Peyer's patch (tissue), 4 donors: ENCODE measurements at regions not wholly inside any gene's neighbourhood (a gene's known extent, or its start where the extent isn't known, plus 50 kb on each side); places are given as distances from the start of the nearest gene placed in this dataset.

Source experiments
- DNase-seq, 3 donors: peaks; one replicate each; pipeline ENCODE4 v3.0.0-alpha.2; 2017 to 2019
- H3K27ac ChIP-seq, 4 donors: fragments of 200-600 bp; sonication (generic); one replicate each; pipeline ENCODE4 v1.5.1; 2016 to 2019
- H3K27me3 ChIP-seq, 2 donors: fragments of 200-600 bp; sonication (generic); one replicate each; pipeline ENCODE4 v1.5.1; 2019
- H3K36me3 ChIP-seq, 3 donors: fragments of 200-600 bp; sonication (generic); one replicate each; pipeline ENCODE4 v1.5.1; 2016 to 2019
- H3K4me1 ChIP-seq, 4 donors: fragments of 200-600 bp; sonication (generic); one replicate each; pipeline ENCODE4 v1.5.1; 2016 to 2019
- H3K4me3 ChIP-seq, 4 donors: fragments of 200-600 bp; sonication (generic); 1 replicate in 3 of 4; 2 replicates in 1 of 4; pipeline ENCODE4 v1.5.1; 2016 to 2019; ENCODE audit warnings: mild to moderate bottlenecking in 1 of 4
- H3K9me3 ChIP-seq, 4 donors: fragments of 200-600 bp; sonication (generic); one replicate each; pipeline ENCODE4 v1.5.1; 2016 to 2019; ENCODE audit warnings: mild to moderate bottlenecking in 1 of 4
- POLR2A ChIP-seq, 2 donors: fragments of 450-650 bp; IDR thresholded peaks; one replicate each; pipeline ENCODE4 v1.5.1; 2017; ENCODE audit warnings: antibody characterized with exemption in 2 of 2, mild to moderate bottlenecking in 2 of 2, moderate library complexity in 2 of 2
- small RNA-seq, 2 donors: library from RNA; depleted of rRNA; stranded (forward); fragments of <200 nt; gene quantifications; one replicate each; pipeline ENCODE3, GENCODE V24; 2016
- TF ChIP-seq, protein P1 (sequence below), 6 experiments: fragments of 450-650 bp in 4 of 6; fragments of 200-600 bp in 2 of 6; sonication (generic) in 1 of 6; IDR thresholded peaks; one replicate each; pipeline ENCODE4 v1.5.1; 2017 to 2019; ENCODE audit warnings: antibody characterized with exemption in 6 of 6, mild to moderate bottlenecking in 3 of 6, moderate library complexity in 1 of 6

DNA sequence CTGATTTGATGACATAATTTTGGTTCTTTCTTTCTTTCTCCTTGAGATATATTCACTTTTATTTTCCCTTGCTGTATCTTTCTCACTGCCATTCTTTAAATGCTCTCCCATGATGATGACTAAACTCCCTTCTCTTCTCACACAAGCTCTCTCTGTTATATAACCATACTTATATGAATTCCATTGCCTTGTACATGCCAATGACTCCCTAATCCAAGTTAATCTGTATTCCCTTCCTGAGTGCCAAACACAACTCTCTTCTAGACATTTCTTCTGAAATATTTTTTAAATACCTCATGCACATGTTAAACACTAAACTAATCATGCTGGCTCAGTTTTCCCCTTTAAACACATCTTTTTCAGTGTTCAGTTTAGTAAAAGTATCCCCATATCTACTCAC lies 62.2 kb upstream of the ST8SIA4 start:
- TF ChIP-seq POLR2A (IDR thresholded peaks at IDR 0.05): no peak
- TF ChIP-seq, protein P1, sequence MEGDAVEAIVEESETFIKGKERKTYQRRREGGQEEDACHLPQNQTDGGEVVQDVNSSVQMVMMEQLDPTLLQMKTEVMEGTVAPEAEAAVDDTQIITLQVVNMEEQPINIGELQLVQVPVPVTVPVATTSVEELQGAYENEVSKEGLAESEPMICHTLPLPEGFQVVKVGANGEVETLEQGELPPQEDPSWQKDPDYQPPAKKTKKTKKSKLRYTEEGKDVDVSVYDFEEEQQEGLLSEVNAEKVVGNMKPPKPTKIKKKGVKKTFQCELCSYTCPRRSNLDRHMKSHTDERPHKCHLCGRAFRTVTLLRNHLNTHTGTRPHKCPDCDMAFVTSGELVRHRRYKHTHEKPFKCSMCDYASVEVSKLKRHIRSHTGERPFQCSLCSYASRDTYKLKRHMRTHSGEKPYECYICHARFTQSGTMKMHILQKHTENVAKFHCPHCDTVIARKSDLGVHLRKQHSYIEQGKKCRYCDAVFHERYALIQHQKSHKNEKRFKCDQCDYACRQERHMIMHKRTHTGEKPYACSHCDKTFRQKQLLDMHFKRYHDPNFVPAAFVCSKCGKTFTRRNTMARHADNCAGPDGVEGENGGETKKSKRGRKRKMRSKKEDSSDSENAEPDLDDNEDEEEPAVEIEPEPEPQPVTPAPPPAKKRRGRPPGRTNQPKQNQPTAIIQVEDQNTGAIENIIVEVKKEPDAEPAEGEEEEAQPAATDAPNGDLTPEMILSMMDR (IDR thresholded peaks at IDR 0.05): no peak
- H3K27ac ChIP-seq: no peak overlapping the region
- no peaks in the 10 kb centered on the region for H3K4me1 ChIP-seq
- no peak for DNase-seq
- H3K27me3 ChIP-seq: no peaks in the 10 kb centered on the region
- H3K4me3 ChIP-seq: no peak overlapping the region
- H3K36me3 ChIP-seq: no peaks in the 10 kb centered on the region
- no peaks in the 10 kb centered on the region for H3K9me3 ChIP-seq

Small RNA genes lying in the stretch of these regions (small RNA-seq; reads per million reads assigned to genes)
- gene RN7SL802P (0 reads per million in 2 donors), gene RNA5SP188 (0 reads per million in 2 donors)
